Neural cell (in vitro differentiated cells): ENCODE measurements at regions not wholly inside any gene's neighbourhood (a gene's known extent, or its start where the extent isn't known, plus 50 kb on each side); places are given as distances from the start of the nearest gene placed in this dataset.
"Not testable (repeated sequence)": the region's sequence is repeated elsewhere in the genome, so short reads cannot be mapped to it uniquely, and the experiment has no call there.

ENCODE experiments used
- EZH2 ChIP-seq: fragments of 200-600, 300-800 bp; shearing (Covaris generic), sonication (generic); IDR thresholded peaks from 2 replicates; pipeline ENCODE4 v1.6.1; 2014; ENCODE audit warnings: antibody characterized with exemption, low read length, borderline replicate concordance, mild to moderate bottlenecking; ENCODE audit not compliant: insufficient read depth, poor library complexity, severe bottlenecking
- MXI1 ChIP-seq: fragments of 450-650 bp; conservative IDR thresholded peaks from 2 replicates; pipeline ENCODE4 v1.6.1; 2014; ENCODE audit warnings: antibody characterized with exemption, mild to moderate bottlenecking; ENCODE audit not compliant: poor library complexity, severe bottlenecking
- POLR2AphosphoS5 ChIP-seq: IDR thresholded peaks from 2 replicates; pipeline ENCODE4 v1.6.1; 2012
- RAD21 ChIP-seq: fragments of 450-650 bp; conservative IDR thresholded peaks from 2 replicates; pipeline ENCODE4 v1.6.1; 2014; ENCODE audit warnings: antibody characterized with exemption, mild to moderate bottlenecking, moderate library complexity
- REST ChIP-seq: IDR thresholded peaks from 2 replicates; pipeline ENCODE4 v1.6.1; 2012; ENCODE audit warnings: borderline replicate concordance
- TF ChIP-seq, protein P1 (sequence below): fragments of 450-650 bp; IDR thresholded peaks from 2 replicates; pipeline ENCODE4 v1.5.1; 2014; ENCODE audit warnings: antibody characterized with exemption, mild to moderate bottlenecking, moderate library complexity; ENCODE audit not compliant: poor library complexity, severe bottlenecking

- TF ChIP-seq, protein P1, sequence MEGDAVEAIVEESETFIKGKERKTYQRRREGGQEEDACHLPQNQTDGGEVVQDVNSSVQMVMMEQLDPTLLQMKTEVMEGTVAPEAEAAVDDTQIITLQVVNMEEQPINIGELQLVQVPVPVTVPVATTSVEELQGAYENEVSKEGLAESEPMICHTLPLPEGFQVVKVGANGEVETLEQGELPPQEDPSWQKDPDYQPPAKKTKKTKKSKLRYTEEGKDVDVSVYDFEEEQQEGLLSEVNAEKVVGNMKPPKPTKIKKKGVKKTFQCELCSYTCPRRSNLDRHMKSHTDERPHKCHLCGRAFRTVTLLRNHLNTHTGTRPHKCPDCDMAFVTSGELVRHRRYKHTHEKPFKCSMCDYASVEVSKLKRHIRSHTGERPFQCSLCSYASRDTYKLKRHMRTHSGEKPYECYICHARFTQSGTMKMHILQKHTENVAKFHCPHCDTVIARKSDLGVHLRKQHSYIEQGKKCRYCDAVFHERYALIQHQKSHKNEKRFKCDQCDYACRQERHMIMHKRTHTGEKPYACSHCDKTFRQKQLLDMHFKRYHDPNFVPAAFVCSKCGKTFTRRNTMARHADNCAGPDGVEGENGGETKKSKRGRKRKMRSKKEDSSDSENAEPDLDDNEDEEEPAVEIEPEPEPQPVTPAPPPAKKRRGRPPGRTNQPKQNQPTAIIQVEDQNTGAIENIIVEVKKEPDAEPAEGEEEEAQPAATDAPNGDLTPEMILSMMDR, result not testable (repeated sequence)
- not testable (repeated sequence) for TF ChIP-seq RAD21, REST, EZH2, POLR2AphosphoS5, MXI1
These were observed 299.4 kb upstream of the NPSR1 start for GRCh38 chr7:34358578-34358977.
